CD4-positive, alpha-beta T cell treated with Interleukin-17A for 4 hours (primary cell): ENCODE measurements at regions not wholly inside any gene's neighbourhood (a gene's known extent, or its start where the extent isn't known, plus 50 kb on each side); places are given as distances from the start of the nearest gene placed in this dataset.
"Not testable (repeated sequence)": the region's sequence is repeated elsewhere in the genome, so short reads cannot be mapped to it uniquely, and the experiment has no call there.

Source experiments
- DNase-seq: peaks from one replicate; pipeline ENCODE4 v3.0.0-alpha.2; 2020; ENCODE audit warnings: mixed read lengths

DNA sequence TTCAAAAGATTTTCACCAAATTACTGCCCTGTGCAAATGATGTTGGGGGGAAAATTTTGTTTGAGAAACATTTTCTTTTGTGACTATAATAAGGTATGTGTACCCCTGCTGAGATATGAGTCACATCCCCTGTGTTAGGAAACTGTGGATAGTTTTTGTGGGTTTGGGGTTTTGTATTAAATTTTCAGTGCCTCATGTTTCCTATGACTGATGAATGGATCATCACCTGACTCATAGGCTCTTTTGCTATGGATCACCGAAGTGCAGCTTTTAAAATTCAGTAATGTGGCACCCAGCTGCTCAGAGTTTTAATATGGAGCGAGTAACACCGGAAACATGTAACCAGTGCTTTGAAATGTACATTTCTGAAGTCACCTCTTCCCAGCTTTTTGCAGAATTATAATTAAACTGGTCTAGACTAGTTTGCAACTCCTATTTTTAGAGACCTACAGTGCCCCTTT lies 167.4 kb upstream of the HMGA2 start:
- DNase-seq = no peak

DNA sequence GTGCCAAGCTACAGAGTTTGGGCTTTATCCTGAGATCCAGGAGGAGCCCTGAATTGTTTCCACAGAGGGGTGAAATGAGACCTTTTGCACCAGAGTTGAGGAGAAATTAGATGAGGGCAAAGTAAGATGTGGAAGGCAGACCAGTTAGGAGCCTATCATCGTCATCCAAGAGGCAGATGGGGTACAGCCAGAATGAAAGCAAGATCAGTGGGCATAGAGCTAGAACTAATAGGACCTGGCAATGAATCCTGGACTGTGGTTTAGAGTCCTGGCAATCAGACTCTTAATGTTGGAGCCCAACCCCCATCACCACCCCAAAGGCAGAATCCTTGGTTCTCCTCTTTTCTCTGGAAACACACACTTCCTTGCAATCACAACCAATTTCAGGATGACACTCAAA lies 166.6 kb upstream of the HMGA2 start:
- no peak for DNase-seq

DNA sequence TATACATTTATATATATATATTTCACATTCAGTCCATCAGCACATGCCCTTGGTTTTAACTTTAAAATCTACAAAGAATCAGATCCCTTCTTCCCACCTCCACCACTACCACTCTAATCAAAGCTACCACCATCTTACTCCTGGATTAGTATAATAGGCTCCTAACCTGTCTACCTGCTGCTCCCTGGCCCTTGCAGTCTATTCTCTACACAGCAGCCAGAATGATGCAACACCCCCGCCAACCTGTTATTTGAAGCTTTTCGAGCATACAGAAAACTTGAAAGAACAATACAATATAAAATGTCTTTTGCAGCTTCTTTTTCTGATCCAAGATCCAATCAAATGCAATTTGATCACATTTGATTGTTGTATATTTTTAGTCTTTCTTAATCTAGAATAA lies 165.9 kb upstream of the HMGA2 start:
- DNase-seq = no peak

DNA sequence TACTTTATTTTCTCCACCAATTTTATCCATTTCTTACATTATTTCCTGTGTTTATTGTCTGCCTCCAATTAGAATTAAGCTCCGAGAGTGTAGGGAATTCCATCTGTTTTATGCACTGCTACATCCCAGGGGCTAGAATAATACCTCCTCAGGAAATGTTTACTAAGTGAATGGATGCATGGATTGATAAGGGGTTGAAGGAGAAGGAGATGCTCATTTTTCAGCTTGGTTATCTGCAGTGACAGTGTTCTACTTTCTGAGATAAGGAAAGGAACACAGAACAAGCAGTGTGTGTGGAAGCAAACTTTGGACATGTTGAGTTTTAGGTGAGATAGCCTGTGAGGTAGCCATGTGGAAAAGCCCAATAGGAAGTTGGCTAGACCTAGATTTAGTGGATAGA lies 164.6 kb upstream of the HMGA2 start:
- DNase-seq = no peak

DNA sequence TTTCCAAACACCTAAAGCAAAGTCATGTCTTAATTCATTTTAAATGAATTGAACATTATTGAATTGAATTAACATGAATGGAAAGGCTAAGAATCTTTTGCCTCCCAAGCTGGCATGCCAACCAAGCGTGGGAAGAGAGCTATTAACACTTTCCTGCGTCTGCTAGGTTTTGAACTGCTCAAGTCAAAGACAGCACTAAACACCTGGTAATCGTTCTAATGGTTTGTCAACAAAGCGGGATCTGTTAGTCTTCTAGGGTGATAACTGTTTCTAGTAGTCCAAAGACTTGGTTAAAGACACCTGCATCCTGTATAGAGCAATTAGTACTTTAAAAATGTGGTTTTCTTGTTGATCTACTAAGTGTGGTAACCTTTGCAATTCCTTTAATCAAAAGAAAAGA lies 164.2 kb upstream of the HMGA2 start:
- no peak for DNase-seq

DNA sequence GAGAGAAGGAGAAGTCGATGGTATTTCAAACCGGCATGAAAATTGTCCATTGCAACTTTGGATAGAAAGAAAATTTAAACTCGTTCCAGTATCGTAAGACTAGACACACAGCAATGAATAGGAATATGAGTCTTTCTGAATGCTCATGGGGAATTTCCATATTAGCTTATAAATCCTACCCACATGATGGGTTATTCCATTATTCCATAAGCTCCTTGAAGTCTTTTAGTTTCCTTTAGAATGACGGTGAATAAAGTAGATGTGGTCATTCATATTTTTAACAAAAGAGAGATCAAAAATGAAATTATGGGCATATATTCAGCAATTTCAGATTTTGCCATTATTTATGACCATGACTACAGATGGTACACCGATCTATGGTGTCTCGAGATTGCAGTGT lies 163.4 kb upstream of the HMGA2 start:
- DNase-seq = no peak

DNA sequence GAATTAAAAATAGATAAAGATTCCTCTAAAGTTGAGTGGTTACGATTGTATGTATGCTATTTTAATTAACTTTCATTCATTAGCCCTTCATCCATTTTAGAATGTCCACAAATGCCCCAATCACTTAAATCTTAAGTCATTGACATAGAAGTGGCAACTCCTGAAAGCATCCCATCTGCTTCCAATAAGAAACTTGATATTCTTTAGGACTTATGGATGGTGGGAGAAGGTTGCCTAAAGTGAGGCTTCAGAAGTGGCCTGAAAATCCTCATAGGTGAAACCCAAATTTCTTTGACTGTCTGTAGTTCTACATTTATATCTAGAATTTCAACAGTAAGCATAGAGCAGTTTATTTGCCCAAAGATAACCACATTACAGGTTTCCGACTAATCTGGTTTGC lies 161.7 kb upstream of the HMGA2 start:
- DNase-seq = no peak

DNA sequence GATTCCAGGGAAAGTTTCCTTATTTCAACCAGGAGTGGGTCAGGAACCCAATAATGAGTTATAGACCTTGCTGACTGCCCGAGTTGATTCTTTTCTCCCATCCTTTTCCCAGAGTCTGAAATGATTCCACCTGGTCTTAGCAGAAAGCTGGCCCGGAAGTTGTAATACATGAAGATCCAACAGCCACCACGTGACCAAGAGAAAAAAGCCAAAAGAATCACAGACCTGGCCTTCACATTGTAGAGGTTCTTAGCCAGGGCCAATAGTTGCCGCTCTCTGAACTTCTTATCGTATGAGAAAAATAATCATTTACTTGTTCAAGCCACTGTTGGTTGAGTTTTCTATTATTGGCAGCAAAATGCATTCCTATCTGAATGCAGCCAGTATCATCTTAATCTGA lies 161.2 kb upstream of the HMGA2 start:
- no peak for DNase-seq

DNA sequence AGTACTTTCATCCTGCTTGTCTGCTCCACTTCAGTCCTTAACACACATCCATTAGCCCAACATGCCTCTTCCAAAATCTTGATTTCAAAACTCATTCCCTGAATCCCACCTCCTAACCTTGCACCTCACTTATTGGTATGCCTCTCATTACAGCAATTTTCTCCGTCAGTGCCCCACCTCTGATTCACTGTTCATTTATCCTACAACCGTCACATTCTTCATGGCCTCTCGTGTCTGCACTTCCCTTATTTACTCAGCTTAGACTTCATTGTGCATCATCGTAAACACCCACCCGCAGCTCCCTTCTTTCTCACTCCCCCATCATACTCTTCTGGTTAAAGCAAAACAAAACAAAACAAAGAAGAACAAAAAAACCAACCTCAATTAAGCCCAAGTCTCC lies 160.6 kb upstream of the HMGA2 start:
- DNase-seq = no peak

DNA sequence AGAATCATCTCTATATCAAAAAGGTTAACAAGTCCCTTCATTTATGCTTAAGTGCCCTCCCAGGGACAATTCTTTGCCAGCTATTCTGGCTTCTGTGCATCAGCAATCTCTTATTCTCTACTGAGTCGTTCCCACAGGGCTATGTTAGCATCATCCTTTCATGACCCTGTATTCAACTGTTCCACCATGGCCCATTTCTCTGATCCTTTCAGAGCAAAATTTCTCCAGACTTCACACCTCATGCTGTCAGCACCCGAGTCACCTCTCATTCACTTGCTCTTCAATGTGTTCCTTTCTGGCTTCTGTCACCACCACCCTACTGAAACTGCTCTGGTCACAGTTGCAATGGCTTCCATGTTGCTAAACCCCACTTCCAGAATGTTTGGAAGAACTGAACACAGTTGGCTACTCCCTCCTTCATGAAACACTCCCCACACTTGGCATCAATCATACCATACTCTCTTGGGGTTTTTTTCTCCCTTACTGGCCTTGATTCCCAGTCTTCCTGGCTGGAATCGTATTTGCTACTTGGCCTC lies 159.5 kb upstream of the HMGA2 start:
- no peak for DNase-seq

DNA sequence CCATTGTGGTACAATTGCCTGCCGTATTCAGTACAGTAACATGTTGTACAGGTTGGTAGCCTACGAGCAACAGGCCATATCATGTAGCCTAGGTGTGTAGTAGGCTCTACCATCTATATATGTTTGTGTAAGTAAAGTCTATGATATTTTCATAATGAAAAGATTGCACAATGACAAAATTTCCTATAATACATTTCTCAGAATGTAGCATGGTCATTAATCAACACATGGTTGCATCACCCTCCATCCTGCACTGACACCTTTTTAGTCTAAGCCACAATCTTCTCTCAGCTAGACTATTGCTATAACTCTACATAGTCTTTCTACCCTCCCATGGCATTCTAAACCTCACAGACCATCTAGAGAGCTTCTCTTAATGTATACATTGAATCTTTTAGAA lies 158.5 kb upstream of the HMGA2 start:
- DNase-seq = no peak

DNA sequence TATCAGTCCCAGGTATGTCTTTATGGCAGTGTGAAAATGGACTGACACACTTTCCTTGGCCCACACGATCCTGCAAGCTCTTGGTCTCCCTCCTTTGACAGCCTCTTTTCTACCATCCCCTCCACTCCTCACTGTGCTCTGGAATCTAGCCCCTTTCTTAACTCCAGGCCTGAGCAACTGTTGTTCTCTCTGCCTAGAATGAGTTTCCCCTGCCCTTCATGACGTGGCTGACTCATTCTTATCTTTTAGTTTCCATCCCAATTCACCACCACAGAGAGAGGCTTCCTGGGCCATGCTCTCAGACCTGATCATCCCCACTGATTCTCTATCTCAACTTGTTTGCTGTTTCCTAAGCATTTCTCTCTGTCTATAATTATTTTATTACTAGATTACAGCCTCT lies 157.4 kb upstream of the HMGA2 start:
- DNase-seq = no peak

DNA sequence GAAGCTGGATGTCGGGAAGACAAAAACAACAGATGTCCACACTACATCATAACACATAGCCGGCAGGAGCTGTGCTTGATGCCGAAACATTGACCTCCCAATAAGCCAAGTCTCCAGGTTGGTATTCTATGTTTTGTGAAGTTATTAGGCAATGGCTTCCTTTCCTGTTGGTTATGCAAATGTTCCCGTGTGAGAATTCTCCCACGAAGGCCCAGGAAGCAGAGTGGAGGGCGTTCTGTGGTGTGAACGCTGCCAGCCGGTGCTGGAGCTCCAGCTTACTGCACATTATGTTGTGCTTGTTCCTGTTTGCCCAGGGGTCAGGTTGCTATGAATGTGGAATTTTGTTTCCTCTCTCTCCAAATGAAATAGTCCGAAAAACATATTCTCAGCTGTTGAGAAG lies 156.4 kb upstream of the HMGA2 start:
- no peak for DNase-seq

DNA sequence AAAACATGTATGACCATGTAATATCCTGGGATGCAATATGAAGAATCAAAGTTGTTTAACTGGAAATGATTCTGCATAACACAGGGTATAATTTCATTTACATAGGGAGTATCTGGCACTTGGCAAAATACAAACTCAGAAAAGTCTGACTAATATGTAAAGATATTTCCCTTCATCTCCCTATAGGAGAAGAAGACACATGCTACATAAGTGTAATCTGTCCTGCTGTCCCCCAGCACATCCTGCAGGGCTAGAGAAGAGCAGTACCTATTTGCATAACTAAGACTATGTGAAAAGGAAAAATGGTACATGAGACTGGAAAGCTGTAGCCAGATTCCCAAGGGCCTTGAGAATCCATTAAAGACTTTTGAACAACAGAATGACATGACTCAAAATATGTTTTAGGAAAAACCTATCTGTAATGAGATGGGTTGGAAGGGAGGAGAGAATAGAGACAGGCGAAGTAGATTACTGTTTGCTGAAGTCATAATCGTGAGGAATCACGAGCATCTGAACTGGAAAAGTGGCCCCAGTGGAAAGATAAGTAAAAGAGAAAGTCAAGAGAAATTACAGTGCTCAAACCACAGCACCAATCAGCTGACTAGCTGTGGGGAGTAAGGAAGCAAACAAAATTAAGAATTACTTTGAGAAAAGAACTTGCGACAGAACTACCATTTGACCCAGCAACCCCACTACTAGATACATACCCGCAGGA lies 155.1 kb upstream of the HMGA2 start:
- DNase-seq = no peak

DNA sequence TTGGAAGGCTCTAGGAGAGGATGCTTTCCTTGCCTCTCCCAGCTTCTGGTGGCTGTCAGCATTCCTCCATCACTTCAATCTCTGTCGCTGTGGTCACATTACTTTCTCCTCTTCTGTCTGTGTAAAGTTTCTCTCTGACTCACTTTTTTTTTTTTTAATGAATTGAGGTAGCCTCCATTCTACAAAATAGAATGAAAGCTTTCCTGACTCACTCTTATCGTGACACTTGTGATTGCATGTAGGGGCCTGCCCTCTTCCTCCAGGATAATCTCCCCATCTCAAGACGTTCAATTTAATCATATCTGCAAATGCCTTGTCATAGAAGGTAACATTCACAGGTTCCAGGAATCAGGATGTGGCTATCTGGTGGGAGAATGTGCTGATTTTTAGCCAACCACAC lies 153.5 kb upstream of the HMGA2 start:
- DNase-seq = no peak

DNA sequence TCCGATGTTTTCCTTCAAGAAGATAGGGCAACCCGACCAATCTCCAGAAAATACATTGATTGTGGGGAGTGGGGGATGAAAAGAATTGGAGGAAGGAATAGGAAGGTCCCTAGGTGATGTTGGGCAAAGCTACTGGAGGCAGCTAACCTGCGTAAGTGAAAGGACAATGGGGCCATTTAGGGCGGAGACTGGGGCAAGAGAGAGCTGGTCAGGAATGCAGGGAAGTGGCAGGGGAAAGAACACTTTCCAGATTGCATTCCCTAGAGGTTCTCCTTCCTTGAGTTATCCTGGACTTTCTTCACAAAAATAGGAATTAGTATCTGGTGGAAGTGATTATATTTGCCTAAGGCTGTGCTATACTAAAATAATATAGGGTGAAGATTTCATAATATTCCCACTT lies 151.8 kb upstream of the HMGA2 start:
- DNase-seq = no peak

DNA sequence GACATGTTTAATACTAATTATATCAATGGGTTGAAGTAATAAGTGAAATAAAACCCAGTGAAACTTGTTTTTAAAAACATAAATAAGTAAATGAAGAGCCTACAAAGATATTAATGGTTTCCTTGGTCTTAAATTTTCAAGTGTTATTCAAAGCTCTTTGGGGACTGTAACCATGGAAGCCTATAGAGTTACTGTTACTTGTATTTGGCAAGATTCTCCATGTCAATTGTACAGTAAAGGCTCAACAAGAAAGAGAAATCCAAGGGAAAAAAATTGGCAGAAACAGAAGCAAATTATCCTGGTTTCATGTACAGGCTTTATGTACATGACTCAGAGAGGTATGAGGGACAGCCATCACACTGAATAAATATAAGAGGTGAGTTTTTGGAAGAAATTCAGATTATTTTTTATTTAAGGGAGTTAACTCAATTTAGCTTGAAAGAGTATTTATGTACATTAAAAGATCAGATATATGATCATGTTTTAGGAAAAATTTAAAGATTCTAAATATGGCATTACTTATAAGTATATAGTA lies 151.1 kb upstream of the HMGA2 start:
- no peak for DNase-seq

DNA sequence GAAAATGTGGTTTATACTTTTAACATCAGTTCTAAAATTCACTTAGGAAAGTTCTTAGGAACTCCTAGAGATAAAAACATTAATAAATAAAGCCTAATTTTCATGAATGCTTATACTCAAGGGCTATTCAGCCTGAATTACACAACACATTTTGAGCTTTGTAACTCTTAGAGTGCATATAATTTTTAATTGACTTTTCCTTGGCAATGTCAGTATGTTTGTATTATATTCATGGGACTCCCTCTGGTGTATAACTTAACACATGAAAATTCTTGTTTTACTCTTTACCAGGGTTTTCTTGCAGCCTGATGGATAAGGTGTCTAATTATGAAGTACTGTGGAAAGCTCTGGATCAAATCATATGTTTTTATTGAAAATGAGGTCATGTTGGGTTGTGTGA lies 150.6 kb upstream of the HMGA2 start:
- no peak for DNase-seq

DNA sequence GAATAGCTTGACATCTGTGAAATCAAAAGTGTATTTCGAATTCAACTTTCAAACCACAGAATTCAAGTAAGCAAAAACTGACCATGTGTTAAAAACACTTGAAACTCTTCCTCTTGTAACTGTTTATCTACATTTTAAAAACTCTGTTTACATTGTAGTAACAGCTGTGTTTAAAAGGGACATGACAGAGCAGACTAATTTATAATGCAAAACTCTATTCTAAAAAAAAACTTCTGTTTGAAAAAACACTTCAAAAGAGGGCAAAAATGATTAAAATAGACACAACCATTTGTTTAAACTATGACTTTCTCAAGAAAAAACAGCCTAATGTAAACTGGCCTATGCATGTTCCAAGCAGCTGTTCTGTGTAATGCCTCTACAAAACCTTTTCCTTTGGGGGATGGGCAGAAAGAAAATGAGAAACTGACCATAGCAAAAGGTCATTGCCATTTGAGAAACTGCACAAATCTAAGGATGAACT lies 149.1 kb upstream of the HMGA2 start:
- DNase-seq = no peak

DNA sequence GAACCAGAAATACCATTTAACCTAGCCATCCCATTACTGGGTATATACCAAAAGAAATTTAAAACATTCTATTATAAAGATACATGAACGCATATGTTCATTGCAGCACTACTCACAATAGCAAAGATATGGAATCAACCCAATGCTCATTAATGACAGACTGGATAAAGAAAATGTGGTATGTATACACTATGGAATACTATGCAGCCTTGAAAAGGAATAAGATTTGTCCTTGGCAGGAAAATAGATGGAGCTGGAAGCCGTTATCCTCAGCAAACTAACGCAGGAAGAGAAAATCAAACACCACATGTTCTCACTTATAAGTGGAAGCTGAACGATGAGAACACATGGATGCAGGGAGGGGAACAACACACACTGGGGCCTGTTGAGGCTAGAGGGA lies 146.1 kb upstream of the HMGA2 start:
- not testable (repeated sequence) for DNase-seq

DNA sequence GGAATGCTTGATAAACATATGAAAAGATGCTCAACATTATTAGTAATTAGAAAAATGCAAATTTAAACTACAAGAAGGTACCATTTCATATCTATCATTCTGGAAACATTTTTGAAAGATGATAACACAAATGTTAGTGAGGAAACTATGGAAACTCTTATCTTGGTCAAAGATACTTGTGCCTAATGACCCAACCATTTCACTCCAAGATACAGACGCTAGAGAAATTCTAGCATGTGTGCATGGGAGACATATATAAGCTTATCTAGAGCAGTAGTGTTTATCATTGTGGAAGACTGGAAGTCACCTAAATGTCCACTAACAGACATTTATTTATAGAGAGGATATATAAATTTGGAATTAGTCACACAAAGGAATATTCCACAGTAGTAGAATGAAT lies 143.1 kb upstream of the HMGA2 start:
- DNase-seq = no peak

DNA sequence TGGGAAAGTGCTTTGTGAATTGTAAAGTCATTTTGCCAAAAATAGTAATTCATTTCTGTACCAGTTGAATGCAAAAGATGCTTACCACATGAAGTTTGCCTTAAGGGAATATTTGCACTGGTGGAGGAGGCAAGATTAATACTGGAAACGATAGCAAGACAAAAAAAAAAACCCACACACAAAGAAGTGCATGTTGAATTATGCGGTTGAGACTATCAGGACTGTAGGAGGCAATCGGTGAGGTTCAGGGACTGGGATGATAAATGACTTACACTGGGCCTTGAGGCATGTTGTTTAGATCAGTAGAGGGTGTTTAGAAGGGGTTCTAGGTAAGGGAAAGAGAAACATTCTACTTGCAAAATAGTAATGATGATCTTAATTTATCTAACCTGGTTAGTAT lies 142.2 kb upstream of the HMGA2 start:
- no peak for DNase-seq

DNA sequence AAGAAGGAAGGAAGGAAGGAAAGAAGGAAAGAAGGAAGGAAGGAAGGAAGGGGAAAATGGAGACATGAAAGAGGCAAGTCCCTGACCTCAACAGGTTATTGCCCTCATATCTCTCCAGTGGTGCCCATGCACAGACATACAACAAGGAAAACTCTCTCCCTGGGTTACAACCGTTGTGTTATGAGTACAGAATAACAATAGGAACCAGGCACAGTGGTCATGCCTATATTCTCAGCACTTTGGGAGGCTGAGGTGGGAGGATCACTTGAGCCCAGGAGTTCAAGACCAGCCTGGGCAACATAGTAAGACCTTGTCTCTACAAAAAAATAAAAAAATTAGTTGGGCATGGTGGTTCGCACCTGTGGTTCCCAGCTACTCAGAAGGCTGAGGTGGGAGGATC lies 139.4 kb upstream of the HMGA2 start:
- no peak for DNase-seq

DNA sequence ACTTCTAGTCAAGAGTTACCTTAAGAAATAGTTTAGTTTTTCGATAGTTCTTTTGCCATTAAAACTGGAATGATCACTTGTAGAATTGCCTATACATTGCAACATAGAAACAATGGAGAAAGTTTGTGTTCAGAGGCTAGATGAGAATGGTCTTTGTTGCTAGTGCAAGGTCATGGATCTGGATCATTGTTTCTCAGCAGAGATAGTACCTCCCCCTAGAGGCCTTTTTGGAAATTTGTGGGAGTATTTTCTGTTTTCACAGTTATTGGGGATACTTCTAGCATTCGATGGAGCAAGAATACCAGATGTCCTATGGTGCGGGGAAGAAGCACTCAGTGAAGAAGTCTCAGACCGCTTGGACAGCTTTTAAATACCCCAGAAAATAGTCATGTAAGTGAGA lies 138.8 kb upstream of the HMGA2 start:
- no peak for DNase-seq

DNA sequence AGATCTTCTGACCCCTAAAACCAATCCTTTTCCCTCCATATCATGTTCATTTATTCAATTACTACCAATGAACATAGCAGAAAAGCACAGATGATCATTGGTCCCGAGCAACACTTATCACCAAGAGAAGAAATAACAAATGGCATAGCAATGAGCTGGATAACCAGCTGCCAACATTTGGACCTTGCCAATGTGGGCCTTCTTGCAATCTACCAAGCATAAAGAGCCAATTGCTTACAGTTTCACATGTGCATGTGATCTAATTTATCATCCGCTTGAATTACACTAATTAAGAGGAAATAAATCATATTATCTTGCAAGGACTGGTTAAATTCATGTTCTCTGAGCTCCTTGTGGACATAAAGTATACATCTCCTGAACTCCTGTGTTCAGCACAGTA lies 134.8 kb upstream of the HMGA2 start:
- no peak for DNase-seq
